IMR-90 (cell line): ENCODE measurements at regions not wholly inside any gene's neighbourhood (a gene's known extent, or its start where the extent isn't known, plus 50 kb on each side); places are given as distances from the start of the nearest gene placed in this dataset.

Experiments used
- ATAC-seq: fragments of 200-7000 bp; cut with Tn5 transposase; 2 replicates; pipeline ENCODE4 v1.9.1; 2020; ENCODE audit warnings: low read depth, mild to moderate bottlenecking, moderate library complexity
- BruUV-seq: library from RNA; stranded (reverse); fragments of 400-500 nt; replicated peaks from 2 replicates; lab custom pipeline; 2021; lab: Mats Ljungman, UMichigan
- CTCF ChIA-PET: fragments of 300-600 bp; formaldehyde crosslinking; extraction: SDS; loops from one replicate; lab custom pipeline; 2021; ENCODE audit warnings: antibody characterized with exemption; lab: Yijun Ruan, JAX
- POLR2A ChIA-PET: fragments of 300-600 bp; sonication (Branson Sonifier 250); formaldehyde crosslinking; loops from one replicate; lab custom pipeline; 2022; ENCODE audit warnings: antibody characterized with exemption; ENCODE audit not compliant: unreplicated experiment; lab: Charles Lee
- DNase-seq: peaks from one replicate; pipeline ENCODE4 v3.0.0; 2013
- H2AFZ ChIP-seq: replicated peaks from 2 replicates; pipeline ENCODE3; 2013; ENCODE audit warnings: low read length, mild to moderate bottlenecking; ENCODE audit not compliant: poor library complexity
- H2AK5ac ChIP-seq: 2 replicates; pipeline ENCODE4 v1.6.1; 2013; ENCODE audit warnings: low read depth, low read length, inconsistent platforms
- H2AK9ac ChIP-seq: replicated peaks from 2 replicates; pipeline ENCODE3; 2013; ENCODE audit warnings: mild to moderate bottlenecking, low read depth, low read length, moderate library complexity; ENCODE audit not compliant: poor library complexity
- H2BK120ac ChIP-seq: 2 replicates; pipeline ENCODE4 v1.6.1; 2013; ENCODE audit warnings: low read depth, low read length, inconsistent platforms
- H2BK15ac ChIP-seq: 3 replicates; pipeline ENCODE4 v1.6.1; 2013; ENCODE audit warnings: low read depth, low read length, inconsistent platforms
- H2BK20ac ChIP-seq: 2 replicates; pipeline ENCODE4 v1.6.1; 2013; ENCODE audit warnings: low read depth, mild to moderate bottlenecking, inconsistent platforms, low read length, moderate library complexity
- H2BK5ac ChIP-seq: 2 replicates; pipeline ENCODE4 v1.6.1; 2013; ENCODE audit warnings: mild to moderate bottlenecking, low read depth, low read length, inconsistent platforms; ENCODE audit not compliant: poor library complexity, severe bottlenecking
- H3K14ac ChIP-seq: replicated peaks from 2 replicates; pipeline ENCODE4 v1.6.1; 2013; ENCODE audit warnings: low read depth, low read length, inconsistent platforms
- H3K18ac ChIP-seq: 2 replicates; pipeline ENCODE4 v1.6.1; 2013; ENCODE audit warnings: low read depth, low read length, control low read depth
- H3K23ac ChIP-seq: 2 replicates; pipeline ENCODE4 v1.6.1; 2013; ENCODE audit warnings: low read depth, low read length, inconsistent platforms
- H3K27ac ChIP-seq: 2 replicates; pipeline ENCODE4 v1.5.1; 2013; ENCODE audit warnings: mild to moderate bottlenecking, control low read depth, low read length; ENCODE audit not compliant: insufficient read depth
- H3K27me3 ChIP-seq: 2 replicates; pipeline ENCODE4 v1.6.1; 2013; ENCODE audit warnings: low read length; ENCODE audit not compliant: control insufficient read depth, insufficient read depth
- H3K36me3 ChIP-seq: 2 replicates; pipeline ENCODE4 v1.6.1; 2013; ENCODE audit warnings: low read length, mixed read lengths; ENCODE audit not compliant: control insufficient read depth, insufficient read depth
- H3K4ac ChIP-seq: 2 replicates; pipeline ENCODE4 v1.6.1; 2013; ENCODE audit warnings: low read depth, low read length, inconsistent platforms
- H3K4me1 ChIP-seq: 2 replicates; pipeline ENCODE4 v1.6.1; 2013; ENCODE audit warnings: low read length, mixed read lengths; ENCODE audit not compliant: control insufficient read depth, insufficient read depth
- H3K4me2 ChIP-seq: 2 replicates; pipeline ENCODE4 v1.6.1; 2013; ENCODE audit warnings: low read depth, mild to moderate bottlenecking, control low read depth, low read length, moderate library complexity
- H3K4me3 ChIP-seq: 2 replicates; pipeline ENCODE4 v1.5.1; 2013; ENCODE audit warnings: low read depth, mild to moderate bottlenecking, control low read depth, low read length, moderate library complexity; ENCODE audit not compliant: insufficient read depth
- H3K56ac ChIP-seq: 2 replicates; pipeline ENCODE4 v1.6.1; 2013; ENCODE audit warnings: low read length, inconsistent platforms; ENCODE audit not compliant: insufficient read depth; ENCODE audit errors: extremely low read depth
- H3K79me1 ChIP-seq, 2 experiments: 2 replicates each; pipeline ENCODE4 v1.6.1; 2013; ENCODE audit warnings: low read length in 2 of 2, inconsistent platforms in 1 of 2, low read depth in 1 of 2
- H3K9ac ChIP-seq: 2 replicates; pipeline ENCODE4 v1.6.1; 2013; ENCODE audit warnings: low read depth, low read length, control low read depth
- H3K9me1 ChIP-seq: 2 replicates; pipeline ENCODE4 v1.6.1; 2013; ENCODE audit warnings: low read length, inconsistent platforms; ENCODE audit not compliant: insufficient read depth
- H3K9me3 ChIP-seq: 2 replicates; pipeline ENCODE4 v1.6.1; 2013; ENCODE audit warnings: low read length; ENCODE audit not compliant: control insufficient read depth, insufficient read depth
- H4K20me1 ChIP-seq: 2 replicates; pipeline ENCODE4 v1.6.1; 2013; ENCODE audit warnings: low read length, inconsistent platforms; ENCODE audit not compliant: insufficient read depth
- H4K5ac ChIP-seq: 2 replicates; pipeline ENCODE4 v1.6.1; 2013; ENCODE audit warnings: mild to moderate bottlenecking, low read depth, low read length, control low read depth
- H4K8ac ChIP-seq, 2 experiments: 2 replicates each; pipeline ENCODE4 v1.6.1; 2013; ENCODE audit warnings: low read depth in 2 of 2, low read length in 2 of 2, control low read depth in 1 of 2, inconsistent platforms in 1 of 2
- H4K91ac ChIP-seq: 2 replicates; pipeline ENCODE4 v1.6.1; 2013; ENCODE audit warnings: low read depth, low read length, inconsistent platforms; ENCODE audit not compliant: insufficient read depth
- BHLHE40 ChIP-seq: fragments of 150-350 bp; IDR thresholded peaks from 2 replicates; pipeline ENCODE4 v1.6.1; 2016; ENCODE audit warnings: mild to moderate bottlenecking, low read depth, low read length
- CHD1 ChIP-seq: IDR thresholded peaks from 2 replicates; pipeline ENCODE4 v1.6.1; 2012; ENCODE audit warnings: low read depth, low read length, improper control_type of control experiment
- MAFK ChIP-seq: IDR thresholded peaks from 2 replicates; pipeline ENCODE4 v1.6.1; 2012; ENCODE audit warnings: low read depth, low read length, improper control_type of control experiment
- MAZ ChIP-seq: IDR thresholded peaks from 2 replicates; pipeline ENCODE4 v1.6.1; 2012; ENCODE audit warnings: low read depth, mild to moderate bottlenecking, low read length, improper control_type of control experiment, moderate library complexity, borderline replicate concordance
- MXI1 ChIP-seq: IDR thresholded peaks from 2 replicates; pipeline ENCODE4 v1.6.1; 2012; ENCODE audit warnings: low read depth, mild to moderate bottlenecking, low read length, moderate library complexity, borderline replicate concordance
- RAD21 ChIP-seq: IDR thresholded peaks from 2 replicates; pipeline ENCODE4 v1.6.1; 2012; ENCODE audit warnings: low read length, improper control_type of control experiment
- RCOR1 ChIP-seq: IDR thresholded peaks from 2 replicates; pipeline ENCODE4 v1.6.1; 2012; ENCODE audit warnings: mild to moderate bottlenecking, low read length, improper control_type of control experiment; ENCODE audit not compliant: insufficient replicate concordance
- WGBS, 2 experiments: methylation state at CpG; one replicate each; pipeline versions ENCODE4 v1.1.5 to v1.1.7; 2013; ENCODE audit warnings: missing lambda C conversion rate in 2 of 2; ENCODE audit not compliant: insufficient read length in 1 of 2; ENCODE audit errors: extremely low coverage in 2 of 2; 5-methylcytosine and 5-hydroxymethylcytosine counted together
- dilution Hi-C: fragments of 300-500 bp; cut with HindIII; formaldehyde crosslinking; loops from one replicate; pipeline ENCODE4 v1.14.3; 2018; ENCODE audit warnings: low sequenced_read_pairs; ENCODE audit not compliant: unreplicated experiment
- in situ Hi-C: fragments of 300-500 bp; cut with MboI; formaldehyde crosslinking; loops from 3 replicates; pipeline ENCODE4 v1.14.3; 2019; ENCODE audit warnings: low sequenced_read_pairs, inconsistent platforms, mixed read lengths
- intact Hi-C: fragments of 100-400 bp; cut with micrococcal nuclease; formaldehyde crosslinking; loops from 2 replicates; pipeline ENCODE4 v1.10.0; 2022

- ChIA-PET CTCF (no interaction called here), POLR2A (no interaction called here)
- dilution Hi-C loops = no loop called here
- no peak overlapping the region for H4K8ac ChIP-seq
- DNase-seq (no peak), ATAC-seq (no peak)
- no peak overlapping the region for H3K23ac ChIP-seq
- H4K91ac ChIP-seq = no peak overlapping the region
- no peak overlapping the region for H3K4me2 ChIP-seq
- no peak overlapping the region for H3K9ac ChIP-seq
- H3K4ac ChIP-seq = no peak overlapping the region
- no peaks in the 10 kb centered on the region for H3K79me1 ChIP-seq
- H3K4me3 ChIP-seq = no peak overlapping the region
- no peak overlapping the region for H2BK15ac ChIP-seq
- H3K14ac ChIP-seq = no peak overlapping the region
- H2AK5ac ChIP-seq = no peak overlapping the region
- intact Hi-C loops = no loop called here
- H3K9me1 ChIP-seq = no peaks in the 10 kb centered on the region
- no CpG with 5 or more reads among the region's 1 CpG for WGBS, 2 experiments
- no peak overlapping the region for H3K18ac ChIP-seq
- H3K4me1 ChIP-seq = no peaks in the 10 kb centered on the region
- no peak overlapping the region for H2AK9ac ChIP-seq
- no peak overlapping the region for H2BK20ac ChIP-seq
- no peaks in the 10 kb centered on the region for H4K20me1 ChIP-seq
- no peak overlapping the region for H2BK120ac ChIP-seq
- no peaks in the 10 kb centered on the region for H3K9me3 ChIP-seq
- in situ Hi-C loops = no loop called here
- no peak overlapping the region for H3K56ac ChIP-seq
- no peaks in the 10 kb centered on the region for H3K36me3 ChIP-seq
- no peak overlapping the region for H2AFZ ChIP-seq
- H2BK5ac ChIP-seq = no peak overlapping the region
- H4K5ac ChIP-seq = no peak overlapping the region
- no TSS peak for BruUV-seq
- no peak overlapping the region for H3K27ac ChIP-seq
- no peaks in the 10 kb centered on the region for H3K27me3 ChIP-seq
- TF ChIP-seq CHD1 = no peak
- no peak for TF ChIP-seq RCOR1
- TF ChIP-seq MAZ = no peak
- no peak for TF ChIP-seq MAFK
- TF ChIP-seq BHLHE40 = no peak
- no peak for TF ChIP-seq RAD21
- no peak for TF ChIP-seq MXI1
Observed at GRCh38 chr6:140830666-140831065, 1302.1 kb upstream of the GJE1 start.
